HCT116 (cell line): ENCODE measurements at regions not wholly inside any gene's neighbourhood (a gene's known extent, or its start where the extent isn't known, plus 50 kb on each side); places are given as distances from the start of the nearest gene placed in this dataset.

Experiments used
- ATAC-seq: fragments of 200-7000 bp; cut with Tn5 transposase; 2 replicates; pipeline ENCODE4 v1.9.1; 2020; ENCODE audit warnings: mild to moderate bottlenecking, moderate library complexity
- BruUV-seq: library from RNA; stranded (reverse); fragments of 400-500 nt; replicated peaks from 2 replicates; lab custom pipeline; 2021; lab: Mats Ljungman, UMichigan
- CTCF ChIA-PET: fragments of 300-600 bp; sonication (Branson Sonifier 250); formaldehyde crosslinking; loops from one replicate; lab custom pipeline; 2021; ENCODE audit warnings: antibody characterized with exemption; lab: Charles Lee
- POLR2A ChIA-PET: fragments of 300-600, 350-600 bp; sonication (Branson Sonifier 250); formaldehyde crosslinking; loops from one replicate; lab custom pipeline; 2021; ENCODE audit warnings: antibody characterized with exemption; lab: Charles Lee
- RAD21 ChIA-PET, 2 experiments: fragments of 300-600 bp; sonication (Branson Sonifier 250); formaldehyde crosslinking; loops; one replicate each; lab custom pipeline; 2023; ENCODE audit warnings: low total read pairs in 2 of 2; ENCODE audit not compliant: uncharacterized antibody in 2 of 2, unreplicated experiment in 2 of 2, low non-redundant PET in 1 of 2; lab: Charles Lee
- DNase-seq: peaks from one replicate; pipeline ENCODE4 v3.0.0-alpha.2; 2010; ENCODE audit warnings: low read depth, low spot score
- H2AFZ ChIP-seq: fragments of 200-600 bp; shearing (Covaris generic), sonication (generic); 2 replicates; pipeline ENCODE4 v1.6.1; 2017; ENCODE audit warnings: low read depth, mixed run types, mixed read lengths, antibody characterized with exemption, low read length; ENCODE audit not compliant: poor library complexity, severe bottlenecking
- H3K27ac ChIP-seq: 2 replicates; pipeline ENCODE4 v1.5.1; 2012; ENCODE audit warnings: low read depth, low read length
- H3K27me3 ChIP-seq: fragments of 200-600 bp; sonication (generic); 2 replicates; pipeline ENCODE4 v1.6.1; 2016; ENCODE audit warnings: mixed run types, low read length, mixed read lengths; ENCODE audit not compliant: insufficient read depth
- H3K36me3 ChIP-seq, 2 experiments: fragments of 200-500 bp in 1 of 2; fragments of 200-600 bp in 1 of 2; sonication (Bioruptor generic) in 1 of 2; sonication (generic) in 1 of 2; 2 replicates each; pipeline versions ENCODE4 v1.5.1 to v1.6.1; 2014 to 2016; ENCODE audit warnings: low read length in 2 of 2, inconsistent platforms in 1 of 2, mixed read lengths in 1 of 2, mixed run types in 1 of 2; ENCODE audit not compliant: insufficient read depth in 2 of 2, control insufficient read depth in 1 of 2
- H3K4me1 ChIP-seq, 2 experiments: fragments of 200-600 bp in 1 of 2; sonication (generic) in 1 of 2; 2 replicates each; pipeline versions ENCODE4 v1.5.1 to v1.6.1; 2012 to 2017; ENCODE audit warnings: low read length in 2 of 2, inconsistent platforms in 1 of 2, mild to moderate bottlenecking in 1 of 2, mixed read lengths in 1 of 2, mixed run types in 1 of 2, moderate library complexity in 1 of 2; ENCODE audit not compliant: insufficient read depth in 2 of 2, control insufficient read depth in 1 of 2
- H3K4me2 ChIP-seq: fragments of 200-600 bp; sonication (generic); 2 replicates; pipeline ENCODE4 v1.6.1; 2017; ENCODE audit warnings: mixed run types, low read length, mixed read lengths
- H3K4me3 ChIP-seq, 2 experiments: fragments of 200-600 bp in 1 of 2; sonication (generic) in 1 of 2; replicated peaks in 1 of 2; 2 replicates each; pipeline ENCODE4 v1.5.1; 2011 to 2016; ENCODE audit warnings: low read length in 2 of 2, control low read depth in 1 of 2, low read depth in 1 of 2, mild to moderate bottlenecking in 1 of 2, mixed read lengths in 1 of 2, mixed run types in 1 of 2
- H3K79me2 ChIP-seq: fragments of 200-600 bp; sonication (generic); 2 replicates; pipeline ENCODE4 v1.6.1; 2017; ENCODE audit warnings: mild to moderate bottlenecking, mixed run types, low read length, moderate library complexity, mixed read lengths; ENCODE audit not compliant: insufficient read depth
- H3K9ac ChIP-seq: fragments of 200-600 bp; sonication (generic); 2 replicates; pipeline ENCODE4 v1.6.1; 2016; ENCODE audit warnings: low read length, mixed read lengths
- H3K9me2 ChIP-seq: fragments of 200-600 bp; sonication (generic), shearing (Covaris generic); 2 replicates; pipeline ENCODE4 v1.6.1; 2017; ENCODE audit warnings: mixed run types, mild to moderate bottlenecking, moderate library complexity; ENCODE audit not compliant: insufficient read depth
- H3K9me3 ChIP-seq, 2 experiments: fragments of 200-500 bp in 1 of 2; fragments of 200-600 bp in 1 of 2; sonication (Bioruptor generic) in 1 of 2; sonication (generic) in 1 of 2; 2 replicates each; pipeline ENCODE4 v1.6.1; 2014 to 2017; ENCODE audit warnings: low read length in 2 of 2, mixed read lengths in 2 of 2, inconsistent platforms in 1 of 2, low read depth in 1 of 2, mild to moderate bottlenecking in 1 of 2, mixed run types in 1 of 2, moderate library complexity in 1 of 2; ENCODE audit not compliant: control insufficient read depth in 1 of 2, insufficient read depth in 1 of 2
- H4K20me1 ChIP-seq: fragments of 200-600 bp; sonication (generic), shearing (Covaris generic); 2 replicates; pipeline ENCODE4 v1.6.1; 2017; ENCODE audit warnings: mixed run types, mild to moderate bottlenecking, moderate library complexity; ENCODE audit not compliant: insufficient read depth
- CBX3 ChIP-seq: IDR thresholded peaks from 2 replicates; pipeline ENCODE4 v1.6.1; 2012; ENCODE audit warnings: low read depth
- CEBPB ChIP-seq: IDR thresholded peaks from 2 replicates; pipeline ENCODE4 v1.6.1; 2012; ENCODE audit warnings: low read depth
- CTCF ChIP-seq, 3 experiments: fragments of 200-600 bp in 1 of 3; sonication (generic) in 1 of 3; IDR thresholded peaks in 2 of 3; conservative IDR thresholded peaks in 1 of 3; 2 replicates each; pipeline ENCODE4 v1.5.1; 2012 to 2017; ENCODE audit warnings: low read depth in 2 of 3, low read length in 2 of 3, antibody characterized with exemption in 1 of 3, borderline replicate concordance in 1 of 3, control low read depth in 1 of 3, mild to moderate bottlenecking in 1 of 3, mixed read lengths in 1 of 3, mixed run types in 1 of 3, moderate library complexity in 1 of 3; ENCODE audit not compliant: insufficient read depth in 1 of 3
- EGR1 ChIP-seq: IDR thresholded peaks from 2 replicates; pipeline ENCODE4 v1.6.1; 2012; ENCODE audit warnings: low read depth
- ELF1 ChIP-seq: IDR thresholded peaks from 2 replicates; pipeline ENCODE4 v1.6.1; 2012; ENCODE audit warnings: low read depth, borderline replicate concordance
- EZH2 ChIP-seq: fragments of 200-600 bp; sonication (generic); IDR thresholded peaks from 2 replicates; pipeline ENCODE4 v1.6.1; 2017; ENCODE audit warnings: antibody characterized with exemption, mixed run types
- EZH2phosphoT487 ChIP-seq: fragments of 200-600 bp; IDR thresholded peaks from 2 replicates; pipeline ENCODE4 v1.6.1; 2018; ENCODE audit warnings: antibody characterized with exemption, borderline replicate concordance
- FOSL1 ChIP-seq: IDR thresholded peaks from 2 replicates; pipeline ENCODE4 v1.6.1; 2012; ENCODE audit warnings: low read depth
- JUND ChIP-seq: IDR thresholded peaks from 2 replicates; pipeline ENCODE4 v1.6.1; 2012
- POLR2AphosphoS5 ChIP-seq: IDR thresholded peaks from 2 replicates; pipeline ENCODE4 v1.6.1; 2011; ENCODE audit warnings: mild to moderate bottlenecking, low read depth, low read length, moderate library complexity
- REST ChIP-seq: IDR thresholded peaks from 2 replicates; pipeline ENCODE4 v1.6.1; 2012; ENCODE audit warnings: low read depth
- SIN3A ChIP-seq: IDR thresholded peaks from 2 replicates; pipeline ENCODE4 v1.6.1; 2012; ENCODE audit warnings: low read depth
- SP1 ChIP-seq: IDR thresholded peaks from 2 replicates; pipeline ENCODE4 v1.6.1; 2012; ENCODE audit warnings: low read depth
- SRF ChIP-seq: IDR thresholded peaks from 2 replicates; pipeline ENCODE4 v1.6.1; 2012; ENCODE audit warnings: low read depth
- TCF7L2 ChIP-seq: IDR thresholded peaks from 2 replicates; pipeline ENCODE4 v1.7.0; 2011; ENCODE audit warnings: borderline replicate concordance, inconsistent platforms; ENCODE audit not compliant: insufficient read depth, insufficient read length; ENCODE audit errors: extremely low read depth
- YY1 ChIP-seq: IDR thresholded peaks from 2 replicates; pipeline ENCODE4 v1.6.1; 2011; ENCODE audit warnings: low read length, low read depth, moderate library complexity, mild to moderate bottlenecking; ENCODE audit not compliant: insufficient replicate concordance; ENCODE audit errors: extremely low read depth
- ZBTB33 ChIP-seq: IDR thresholded peaks from 2 replicates; pipeline ENCODE4 v1.6.1; 2011; ENCODE audit warnings: mild to moderate bottlenecking, low read length, moderate library complexity; ENCODE audit not compliant: insufficient replicate concordance; ENCODE audit errors: extremely low read depth
- ZNF274 ChIP-seq: fragments of 200-500 bp; sonication (Bioruptor generic); IDR thresholded peaks from 2 replicates; pipeline ENCODE4 v1.6.1; 2014; ENCODE audit warnings: mild to moderate bottlenecking, low read depth, low read length, inconsistent platforms
- intact Hi-C: fragments of 100-400 bp; cut with micrococcal nuclease; formaldehyde crosslinking; loops from 2 replicates; pipeline ENCODE4 v1.10.0; 2022

GRCh38 chr1:36639461-36639860 lies 156.7 kb upstream of the CSF3R start:
- ATAC-seq (no peak), DNase-seq (no peak)
- RAD21 ChIA-PET, result no interaction called here
- no peaks in the 10 kb centered on the region for H3K36me3 ChIP-seq
- H3K27ac ChIP-seq, result no peak overlapping the region
- intact Hi-C loops, result no loop called here
- H3K79me2 ChIP-seq, result no peaks in the 10 kb centered on the region
- no peak overlapping the region for H2AFZ ChIP-seq
- H3K9ac ChIP-seq, result no peak overlapping the region
- TF ChIP-seq SRF (no peak), FOSL1 (no peak), REST (no peak), SIN3A (no peak), EGR1 (no peak), POLR2AphosphoS5 (no peak), EZH2phosphoT487 (no peak), SP1 (no peak), ZBTB33 (no peak), CTCF (IDR thresholded peaks at IDR 0.05 in 2 of 3, conservative IDR thresholded peaks at IDR 0.05 in 1 of 3; ENCODE audit: borderline replicate concordance in 1 of 3, insufficient read depth in 1 of 3, low read depth in 2 of 3, low read length in 2 of 3) (no peak), ZNF274 (no peak), JUND (no peak), YY1 (no peak), CEBPB (no peak), EZH2 (no peak), TCF7L2 (no peak), CBX3 (no peak), ELF1 (no peak)
- POLR2A ChIA-PET, result no interaction called here
- no peaks in the 10 kb centered on the region for H3K9me3 ChIP-seq
- H3K4me2 ChIP-seq, result no peak overlapping the region
- H4K20me1 ChIP-seq, result no peaks in the 10 kb centered on the region
- no peak overlapping the region for H3K4me3 ChIP-seq
- H3K4me1 ChIP-seq, result peaks cover 0 to 4% of the 10 kb centered on the region in 2 experiments; a peak in 1 of 4 replicates
- CTCF ChIA-PET, result interaction anchor here (1.7 kb wide), 1 partner anchor 10 kb away, joined by 4 read pairs; no protein-coding TSS in a partner anchor
- H3K9me2 ChIP-seq, result no peaks in the 10 kb centered on the region
- peaks cover 2% of the 10 kb centered on the region; the same call in 1 of the 2 replicates for H3K27me3 ChIP-seq
- no TSS peak for BruUV-seq
